ENCODE measurements at regions not wholly inside any gene's neighbourhood (a gene's known extent, or its start where the extent isn't known, plus 50 kb on each side); places are given as distances from the start of the nearest gene placed in this dataset.
"Not testable (repeated sequence)": the region's sequence is repeated elsewhere in the genome, so short reads cannot be mapped to it uniquely, and the experiment has no call there.

DNA sequence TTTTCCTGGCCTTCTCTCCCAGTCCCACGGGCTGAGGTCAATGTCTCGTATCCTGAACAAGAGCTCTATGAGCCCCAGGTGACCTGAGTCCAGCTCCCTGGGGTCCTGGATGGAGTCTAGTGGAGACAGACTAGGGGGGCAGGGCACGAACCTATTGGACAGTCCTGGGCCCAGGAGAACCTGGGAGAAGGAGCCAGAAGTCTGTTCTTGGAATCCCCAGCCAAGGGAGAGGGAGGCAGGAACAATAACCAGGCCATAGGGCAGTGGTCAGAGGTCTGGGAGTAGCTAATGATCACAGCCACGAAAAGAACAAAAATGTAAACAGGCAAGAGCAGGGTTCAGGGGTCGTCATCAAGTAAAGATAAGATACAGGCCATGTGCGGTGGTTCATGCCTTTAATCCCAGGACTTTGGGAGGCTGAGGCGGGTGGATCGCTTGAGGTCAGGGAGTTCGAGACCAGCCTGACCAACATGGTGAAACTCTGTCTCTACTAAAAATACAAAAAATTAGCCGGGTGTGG is 60.8 kb downstream of the COPRS start:
- DNase-seq: no peak

DNA sequence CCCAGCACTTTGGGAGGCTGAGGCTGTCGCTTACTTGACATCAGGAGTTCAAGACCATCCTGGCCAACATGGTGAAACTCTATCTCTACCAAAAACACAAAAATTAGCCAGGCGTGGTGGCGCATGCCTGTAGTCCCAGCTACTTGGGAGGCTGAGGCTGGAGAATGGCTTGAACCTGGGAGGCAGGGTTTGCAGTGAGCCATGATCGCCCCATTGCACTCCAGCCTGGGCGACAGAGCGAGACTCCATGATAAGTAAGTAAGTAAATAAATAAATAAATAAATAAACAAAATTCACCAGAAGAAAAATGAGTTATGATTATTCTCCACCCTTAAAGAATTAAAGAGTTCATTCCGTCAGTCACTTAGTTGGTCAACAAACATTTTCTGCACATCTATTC is 63.1 kb downstream of the COPRS start:
- not testable (repeated sequence) for DNase-seq

DNA sequence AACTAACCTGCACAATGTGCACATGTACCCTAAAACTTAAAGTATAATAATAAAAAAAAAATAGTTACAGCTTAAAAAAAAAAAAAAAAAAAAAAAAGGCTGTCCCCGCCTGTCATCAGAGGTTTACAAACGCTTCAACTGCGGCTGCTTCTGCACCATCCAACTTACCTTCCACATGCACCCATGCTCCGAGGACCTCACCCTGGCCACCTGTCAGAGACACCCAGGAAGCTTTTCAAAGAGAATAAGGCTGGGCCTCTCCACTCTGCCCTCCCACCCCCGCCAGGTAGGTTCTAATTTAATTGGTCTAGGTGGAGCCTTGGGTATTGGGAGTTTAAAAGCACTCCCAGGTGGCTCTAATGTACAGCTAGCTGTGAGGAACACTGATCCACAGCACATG is 64.9 kb downstream of the COPRS start:
- DNase-seq: no peak

DNA sequence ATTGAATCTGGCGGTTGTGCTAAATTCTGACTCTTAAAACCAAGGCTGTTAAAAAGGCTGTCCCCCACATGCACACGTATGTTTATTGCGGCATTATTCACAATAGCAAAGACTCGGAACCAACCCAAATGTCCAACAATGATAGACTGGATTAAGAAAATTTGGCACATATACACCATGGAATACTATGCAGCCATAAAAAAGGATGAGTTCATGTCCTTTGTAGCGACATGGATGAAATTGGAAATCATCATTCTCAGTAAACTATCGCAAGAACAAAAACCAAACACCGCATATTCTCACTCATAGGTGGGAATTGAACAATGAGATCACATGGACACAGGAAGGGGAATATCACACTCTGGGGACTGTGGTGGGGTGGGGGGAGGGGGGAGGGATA is 65.4 kb downstream of the COPRS start:
- DNase-seq: not testable (repeated sequence)

DNA sequence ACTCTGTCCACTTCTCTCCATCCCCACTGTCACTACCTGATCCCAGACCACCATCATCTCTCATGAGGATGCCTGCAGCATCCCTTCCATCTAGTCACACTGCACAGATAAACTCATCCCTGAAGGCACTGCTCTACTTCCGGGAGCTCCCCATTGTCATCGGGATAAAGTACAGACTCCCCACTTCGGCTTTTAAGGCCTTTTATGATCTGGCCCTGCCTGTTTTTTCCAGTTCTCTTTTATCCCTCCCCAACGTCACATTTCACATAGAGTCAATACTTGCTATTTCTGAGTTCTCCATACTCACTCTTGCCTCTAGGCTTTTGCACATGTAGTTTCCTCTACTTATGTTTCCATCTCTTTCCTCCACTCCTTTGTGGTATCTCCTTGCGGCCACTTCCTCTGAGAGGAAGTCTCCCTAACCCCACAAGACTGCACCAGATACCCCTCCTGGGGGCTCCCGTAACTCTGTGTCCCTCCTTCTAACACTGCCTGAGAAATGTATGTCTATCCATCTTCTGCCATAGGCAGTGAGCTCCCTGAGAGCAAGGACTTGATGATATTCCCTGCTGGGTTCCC is 66.9 kb downstream of the COPRS start:
- no peak for DNase-seq

DNA sequence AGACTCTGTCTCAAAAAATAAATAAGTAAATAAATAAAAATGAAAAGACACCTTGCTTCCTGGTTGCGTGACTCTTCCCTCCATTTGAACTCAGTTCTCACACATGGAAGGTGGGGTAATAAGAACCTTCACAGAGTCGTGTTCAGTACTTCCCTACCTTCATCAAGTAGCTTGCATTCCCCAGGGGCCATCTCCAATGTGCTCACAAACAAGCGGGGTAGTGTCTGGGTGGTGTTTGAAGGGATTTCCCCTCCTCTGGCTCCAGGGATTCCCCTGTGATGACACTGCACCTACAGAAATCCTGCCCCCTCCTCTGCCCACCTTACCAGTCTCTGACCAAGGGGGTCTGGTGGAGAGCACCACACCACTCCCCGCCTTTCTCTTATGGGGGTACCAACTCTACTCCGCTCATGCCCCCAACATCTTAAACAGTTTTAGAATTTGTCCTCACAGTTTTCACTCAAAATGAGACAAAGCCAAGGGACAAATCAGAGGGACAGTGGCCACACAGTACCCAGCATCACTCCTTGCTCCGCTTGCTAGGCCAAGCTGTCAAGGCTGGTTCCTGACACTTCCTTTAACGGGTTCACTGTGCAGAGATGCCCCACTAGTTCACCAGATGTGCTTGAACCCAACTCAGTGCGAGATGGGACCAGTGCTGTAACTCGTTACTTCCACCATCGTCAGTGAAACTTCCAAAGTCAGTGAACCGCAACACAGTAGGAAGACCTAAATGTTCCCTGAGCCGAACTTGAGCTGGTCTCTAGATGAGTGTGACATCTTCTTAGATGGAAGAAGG is 69.1 kb downstream of the COPRS start:
- no peak for DNase-seq

DNA sequence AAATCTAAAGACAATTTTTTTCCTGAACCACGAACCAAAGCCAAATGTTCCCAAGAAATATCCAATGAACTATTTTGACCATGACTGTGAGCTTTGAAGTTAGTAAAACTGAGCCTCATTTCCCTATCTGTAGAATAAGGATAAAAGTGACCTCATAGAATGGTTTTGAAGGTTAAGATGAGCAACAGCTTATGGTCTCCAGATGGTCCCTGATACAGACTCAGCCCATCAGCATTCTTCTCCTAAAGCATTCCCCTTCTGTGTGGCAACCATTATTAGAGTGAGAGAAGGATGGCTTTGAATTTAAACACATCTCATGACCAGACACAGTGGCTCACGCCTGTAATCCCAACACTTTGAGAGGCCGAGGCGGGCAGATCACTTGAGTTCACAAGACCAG is 70.1 kb downstream of the COPRS start:
- no peak for DNase-seq

DNA sequence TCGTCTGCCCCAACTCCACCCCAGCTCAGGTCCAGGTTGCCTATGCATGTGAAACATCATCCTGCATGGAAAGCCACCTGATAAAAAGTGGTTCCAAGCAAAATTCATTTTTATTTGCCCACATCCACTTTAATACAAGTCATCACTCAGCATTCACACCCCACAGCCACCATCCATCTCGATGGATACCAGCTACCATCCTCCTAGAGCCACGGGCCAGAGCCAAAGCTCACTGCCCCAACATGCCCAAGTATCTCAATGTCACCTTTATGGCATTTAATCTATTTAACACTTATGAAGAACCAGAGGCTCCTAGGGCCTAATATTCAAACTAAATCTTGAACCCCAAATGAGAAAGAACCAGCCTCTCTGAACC is 70.5 kb downstream of the COPRS start:
- DNase-seq: no peak

DNA sequence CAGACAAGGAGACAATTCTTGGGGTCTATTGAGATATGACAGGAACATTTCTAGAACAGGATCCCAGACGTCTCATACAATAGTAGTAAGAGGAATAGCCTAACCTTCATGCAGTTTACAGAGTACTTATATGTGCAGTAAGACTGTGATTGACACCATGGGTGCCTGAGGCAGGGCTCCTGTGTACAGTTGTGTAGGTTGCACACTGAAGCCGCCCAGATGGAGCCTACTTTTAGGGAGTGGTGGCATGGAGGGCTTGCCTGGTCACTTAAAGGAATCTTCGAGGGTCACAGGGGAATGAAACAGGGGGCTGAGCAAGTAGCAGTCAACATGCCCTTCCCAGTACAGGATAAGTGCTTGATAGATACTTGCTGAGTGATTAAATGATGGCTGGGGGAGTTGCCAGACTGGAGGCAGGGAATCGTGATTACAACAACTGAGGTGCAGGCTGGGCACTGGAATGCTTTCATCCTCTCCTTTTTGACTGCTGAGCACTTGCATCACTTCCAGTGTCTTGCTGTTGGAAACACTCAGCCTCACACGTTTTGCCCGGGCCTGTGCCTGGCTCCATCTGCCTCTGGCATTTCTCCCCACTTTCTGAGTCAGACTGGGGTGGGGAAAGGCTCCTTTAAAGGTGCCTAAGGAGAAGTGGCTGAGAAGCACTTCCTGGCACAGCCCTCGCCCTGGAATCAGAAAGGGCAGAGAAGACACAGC is 71.0 kb downstream of the COPRS start:
- no peak for DNase-seq

DNA sequence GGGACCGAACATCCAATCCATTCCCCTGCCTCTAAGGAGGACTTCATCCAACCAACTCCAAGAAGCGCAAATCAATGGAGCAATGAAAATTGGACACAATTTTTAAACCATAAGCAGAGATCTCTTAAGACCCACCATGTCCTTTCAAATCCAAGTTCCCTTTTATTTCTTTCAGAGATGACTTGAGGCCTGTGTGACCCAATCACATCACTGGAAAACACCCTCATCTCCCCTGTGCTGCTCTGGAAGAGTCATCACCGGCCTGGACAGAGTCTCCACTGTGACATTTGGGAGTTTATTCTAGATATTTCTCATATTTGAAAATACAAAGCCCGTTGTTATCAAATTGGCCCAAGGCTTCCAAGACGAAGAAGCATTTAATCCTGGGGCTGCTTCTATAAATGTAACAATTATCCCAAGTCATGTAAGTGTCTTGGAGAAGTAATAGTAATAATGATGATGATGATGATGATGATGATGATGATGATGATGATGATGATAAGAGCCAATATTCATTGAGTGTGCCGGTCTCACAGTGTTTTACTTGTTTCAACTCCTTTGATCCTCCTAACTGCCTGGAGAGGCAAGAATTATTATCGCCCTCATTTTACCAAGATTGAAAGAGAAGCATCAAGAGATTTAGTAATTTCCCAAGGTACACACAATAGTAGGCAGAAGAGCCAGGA is 72.1 kb downstream of the COPRS start:
- DNase-seq: no peak

DNA sequence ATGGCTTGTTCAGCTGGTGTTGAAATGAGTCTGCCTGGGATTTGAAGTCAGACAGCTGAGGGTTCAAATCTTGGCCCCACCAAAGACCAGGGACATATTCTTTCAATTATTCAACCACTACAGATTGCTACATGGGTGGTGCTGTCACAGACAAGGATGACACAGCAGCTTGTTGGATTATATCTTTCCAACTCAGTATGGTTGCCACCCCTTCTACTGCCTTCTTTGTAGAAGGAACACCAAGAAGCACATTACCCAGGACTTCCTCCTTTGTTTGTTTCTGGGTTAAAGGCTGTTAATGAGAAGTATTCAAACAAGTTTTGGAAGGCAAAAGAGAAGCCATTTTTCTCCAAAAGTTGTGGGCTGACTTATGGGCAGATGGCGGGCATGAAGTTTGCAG is 78.6 kb downstream of the COPRS start:
- no peak for DNase-seq

DNA sequence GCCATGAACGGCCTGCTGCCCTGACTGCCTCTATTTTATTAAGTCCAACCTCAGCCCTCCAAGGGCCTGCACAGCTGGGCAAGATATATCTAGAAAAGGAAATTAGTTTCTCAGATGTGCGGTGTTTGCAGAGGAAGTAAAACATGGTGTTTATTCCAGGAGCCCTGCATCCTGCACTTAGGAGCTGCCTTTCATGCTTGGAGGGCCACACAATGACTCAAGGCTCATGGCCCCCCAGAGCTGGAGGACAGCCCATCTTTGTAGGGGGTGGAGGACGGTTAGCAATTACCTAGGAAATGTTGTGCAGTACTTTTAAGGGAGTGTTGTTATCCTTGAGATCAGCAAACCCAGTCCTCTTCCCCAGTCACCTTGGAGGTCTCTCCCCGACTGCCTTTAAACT is 80.5 kb downstream of the COPRS start:
- DNase-seq: no peak

DNA sequence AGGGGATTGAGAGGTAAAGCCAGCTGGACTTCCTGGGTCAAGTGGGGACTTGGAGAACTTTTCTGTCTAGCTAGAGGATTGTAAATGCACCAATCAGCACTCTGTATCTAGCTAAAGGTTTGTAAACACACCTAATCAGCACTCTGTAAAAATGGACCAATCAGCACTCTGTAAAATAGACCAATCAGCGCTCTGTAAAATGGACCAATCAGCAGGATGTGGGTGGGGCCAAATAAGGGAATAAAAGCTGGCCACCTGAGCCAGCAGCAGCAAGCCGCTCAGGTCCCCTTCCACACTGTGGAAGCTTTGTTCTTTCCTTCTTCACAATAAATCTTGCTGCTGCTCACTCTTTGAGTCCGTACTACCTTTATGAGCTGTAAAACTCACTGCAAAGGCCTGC is 87.7 kb downstream of the COPRS start:
- DNase-seq: not testable (repeated sequence)

DNA sequence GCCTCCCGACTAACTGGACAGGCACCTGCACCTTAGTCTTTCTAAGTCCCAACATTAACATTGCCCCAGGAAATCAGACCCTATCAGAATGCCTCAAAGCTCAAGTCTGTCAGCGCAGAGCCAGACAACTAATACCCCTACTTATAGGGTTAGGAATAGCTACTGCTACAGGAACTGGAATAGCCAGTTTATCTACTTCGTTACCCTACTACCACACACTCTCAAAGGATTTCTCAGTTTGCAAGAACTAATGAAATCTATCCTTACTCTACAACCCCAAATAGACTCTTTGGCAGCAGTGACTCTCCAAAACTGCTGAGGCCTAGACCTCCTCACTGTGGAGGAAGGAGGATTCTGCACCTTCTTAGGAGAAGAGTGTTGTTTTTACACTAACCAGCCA is 88.5 kb downstream of the COPRS start:
- DNase-seq: not testable (repeated sequence)

DNA sequence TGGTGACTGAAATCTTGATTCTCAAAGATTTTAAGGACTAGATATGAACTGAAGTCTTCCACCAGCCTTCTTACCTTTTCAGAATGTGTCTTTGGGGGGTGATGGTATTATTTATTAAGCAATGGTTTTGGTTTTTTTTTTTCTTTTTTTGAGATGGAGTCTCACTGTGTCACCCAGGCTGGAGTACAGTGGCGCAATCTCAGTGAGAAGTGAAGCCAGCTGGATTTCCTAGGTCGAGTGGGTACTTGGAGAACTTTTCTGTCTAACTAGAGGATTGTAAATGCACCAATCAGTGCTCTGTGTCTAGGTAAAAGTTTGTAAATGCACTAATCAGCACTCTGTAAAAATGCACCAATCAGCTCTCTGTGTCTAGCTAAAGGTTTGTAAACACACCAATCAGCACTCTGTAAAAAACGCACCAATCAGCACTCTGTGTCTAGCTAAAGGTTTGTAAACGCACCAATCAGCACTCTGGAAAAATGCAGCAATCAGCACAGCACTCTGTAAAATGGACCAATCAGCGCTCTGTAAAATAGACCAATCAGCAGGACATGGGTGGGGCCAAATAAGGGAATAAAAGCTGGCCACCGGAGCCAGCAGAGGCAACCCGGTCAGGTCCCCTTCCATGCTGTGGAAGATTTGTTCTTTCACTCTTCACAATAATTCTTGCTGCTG is 97.1 kb downstream of the COPRS start:
- not testable (repeated sequence) for DNase-seq

DNA sequence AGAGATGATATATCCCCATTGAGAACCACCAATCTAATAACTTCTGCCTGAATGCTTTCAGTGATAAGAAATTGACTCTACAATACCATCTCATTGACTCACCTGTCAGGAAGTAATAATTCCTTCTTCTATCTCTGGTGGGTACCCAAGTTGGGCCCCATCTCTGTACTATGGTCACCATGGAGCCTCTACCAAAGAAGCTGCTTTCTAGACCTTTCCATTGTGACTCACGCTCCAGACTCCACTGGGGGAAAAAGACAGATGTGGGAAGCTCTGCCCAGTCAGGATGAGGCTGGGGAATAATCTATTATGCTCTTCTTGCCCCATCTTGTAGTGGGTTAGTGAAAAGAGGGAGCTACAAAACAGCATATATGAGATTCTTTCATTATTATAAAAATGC is 100.4 kb downstream of the COPRS start:
- DNase-seq: no peak

DNA sequence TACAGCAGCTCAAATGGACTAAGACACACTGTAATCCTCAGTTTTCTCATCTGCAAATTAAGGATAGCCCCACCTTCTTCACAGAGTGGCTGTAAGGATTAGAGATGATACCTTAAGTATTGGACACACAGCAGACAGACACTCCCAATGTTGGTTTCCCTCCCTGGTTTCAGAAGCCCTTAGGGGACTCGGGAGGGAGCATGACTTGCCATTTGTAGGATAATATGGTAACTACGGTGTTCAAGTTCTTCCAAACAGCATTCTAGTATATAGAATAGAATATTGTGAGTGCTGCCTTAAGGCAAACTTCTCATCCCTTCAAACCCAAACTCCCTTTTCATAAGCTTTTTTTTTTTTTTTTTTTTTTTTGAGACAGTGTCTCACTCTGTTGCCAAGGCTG is 101.9 kb downstream of the COPRS start:
- no peak for DNase-seq

DNA sequence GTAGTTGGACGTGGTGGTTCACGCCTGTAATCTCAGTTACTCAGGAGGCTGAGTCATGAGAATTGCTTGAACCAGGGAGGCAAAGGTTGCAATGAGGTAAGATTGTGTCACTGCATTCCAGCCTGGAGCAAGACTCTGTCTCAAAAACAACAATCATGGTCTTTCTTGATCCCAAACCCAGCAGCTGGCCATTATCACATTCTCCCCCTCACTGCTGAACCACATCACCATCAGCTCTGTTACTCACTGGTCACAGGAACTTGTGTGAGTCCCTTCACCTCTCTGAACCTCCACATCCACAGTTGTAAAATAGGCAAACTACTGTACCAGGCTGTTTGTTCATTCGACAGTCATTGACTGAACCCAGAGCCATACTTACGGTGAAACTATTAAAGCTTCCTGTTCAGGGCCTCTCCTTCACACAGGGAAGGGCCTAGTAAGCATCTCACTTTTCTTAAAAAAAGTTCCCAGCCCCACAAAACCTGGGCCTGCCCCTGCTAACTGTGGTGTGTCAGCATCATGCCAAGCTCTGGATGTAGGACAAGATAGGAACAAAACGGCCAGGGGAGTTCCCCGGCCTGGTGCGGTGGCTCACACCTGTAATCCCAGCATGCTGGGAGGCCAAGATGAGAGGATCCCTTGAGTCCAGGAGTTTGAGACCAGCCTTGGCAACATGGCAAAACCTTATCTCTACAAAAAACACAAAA is 104.7 kb downstream of the COPRS start:
- DNase-seq: no peak

DNA sequence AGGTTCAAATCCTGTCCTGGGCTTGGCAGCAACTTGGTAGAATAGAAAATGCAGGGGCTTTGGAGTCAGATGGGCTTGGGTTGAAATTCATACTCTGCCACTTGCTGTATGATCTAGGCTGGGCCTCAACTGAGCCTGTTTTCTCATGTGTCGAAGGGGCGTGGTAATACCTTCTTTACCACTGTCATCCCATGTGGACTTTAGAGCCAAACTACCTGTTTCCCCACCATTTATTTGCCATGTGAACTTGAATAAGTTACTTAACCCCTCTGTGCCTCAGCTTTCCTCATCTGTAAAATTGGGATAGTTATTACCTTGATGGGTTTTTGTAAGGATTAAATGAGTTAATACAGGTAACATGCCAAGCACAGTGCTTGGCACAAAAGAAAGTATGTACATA is 106.0 kb downstream of the COPRS start:
- no peak for DNase-seq

DNA sequence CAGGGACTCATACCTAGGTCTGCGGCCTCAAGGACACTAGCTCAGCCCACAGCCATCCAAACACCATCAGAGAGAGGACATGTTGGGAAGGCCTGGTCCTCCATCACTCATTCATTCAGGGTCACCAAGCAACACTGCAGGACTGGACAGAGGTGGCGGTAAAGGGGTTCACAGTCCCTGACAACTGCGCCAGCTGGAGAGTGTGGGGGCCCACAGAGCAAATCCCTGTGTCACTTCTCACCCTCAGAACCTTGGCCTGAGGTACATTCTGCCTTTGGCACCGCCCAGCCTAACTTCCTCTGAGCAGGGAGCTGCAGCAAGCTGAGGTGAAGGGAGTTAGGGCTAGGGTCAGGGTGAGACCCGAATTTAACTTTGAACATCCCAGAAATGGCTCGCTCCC is 106.5 kb downstream of the COPRS start:
- no peak for DNase-seq

DNA sequence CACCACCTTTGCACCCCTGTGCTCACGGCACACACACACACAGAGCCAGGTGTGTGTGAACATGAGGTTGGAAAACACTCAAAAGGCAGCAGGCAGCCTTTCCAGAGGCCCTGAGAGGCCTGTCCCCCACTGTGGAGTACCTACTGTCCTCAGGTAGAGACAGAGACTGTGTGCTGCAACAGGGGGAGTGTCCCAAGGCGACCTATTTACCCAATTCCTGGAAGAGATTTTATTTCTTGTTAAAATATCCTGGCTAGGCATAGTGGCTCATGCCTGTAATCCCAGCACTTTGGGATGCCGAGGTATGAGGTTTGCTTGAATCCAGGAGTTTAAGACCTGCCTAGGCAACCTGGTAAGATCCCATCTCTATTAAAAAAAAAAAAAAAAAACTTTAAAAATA is 108.5 kb downstream of the COPRS start:
- DNase-seq: no peak

DNA sequence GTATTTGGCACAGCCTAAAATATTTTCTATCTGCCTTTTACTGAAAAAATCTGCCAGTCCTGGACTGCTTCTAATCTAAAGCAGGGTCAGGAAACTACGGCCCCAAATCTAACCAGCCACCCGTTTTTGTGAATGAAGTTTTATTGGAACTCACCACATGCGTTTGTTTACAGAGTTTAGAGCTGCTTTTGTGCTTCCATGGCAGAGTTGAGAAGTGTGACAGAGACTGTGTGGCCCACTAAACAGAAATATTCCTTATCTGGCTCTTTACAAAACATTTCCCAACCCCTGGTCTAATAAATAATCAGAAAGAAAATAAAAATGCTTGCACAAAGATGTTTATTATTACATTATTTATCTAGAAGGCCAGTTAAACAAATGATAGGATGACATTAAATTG is 110.2 kb downstream of the COPRS start:
- DNase-seq: no peak
